T-cell (primary cell): ENCODE measurements at regions not wholly inside any gene's neighbourhood (a gene's known extent, or its start where the extent isn't known, plus 50 kb on each side); places are given as distances from the start of the nearest gene placed in this dataset.

Experiments used
- ATAC-seq, 4 experiments: fragments of 200-7000 bp in 3 of 4; fragments of 150-1000 bp in 1 of 4; cut with Tn5 transposase; replicated peaks in 1 of 4; 1 replicate in 3 of 4; 2 replicates in 1 of 4; pipeline ENCODE4 v1.10.0; 2021; ENCODE audit warnings: moderate library complexity in 3 of 4, mild to moderate bottlenecking in 2 of 4, moderate number of reproducible peaks in 1 of 4
- CTCF ChIA-PET, 2 donors: fragments of 300-600 bp; sonication (Branson Sonifier 250); formaldehyde crosslinking; loops; one replicate each; lab custom pipeline; 2022; ENCODE audit warnings: antibody characterized with exemption in 2 of 2; lab: Charles Lee
- POLR2A ChIA-PET, 2 donors: fragments of 300-600 bp; sonication (Branson Sonifier 250); formaldehyde crosslinking; loops; one replicate each; lab custom pipeline; 2022; ENCODE audit warnings: antibody characterized with exemption in 2 of 2; lab: Charles Lee
- DNase-seq, 35 experiments: peaks; one replicate each; pipeline versions ENCODE4 v3.0.0 to v3.0.0-alpha.2; 2013 to 2023
- H3K27ac ChIP-seq: one replicate; pipeline ENCODE4 v1.5.1; 2013; ENCODE audit warnings: low read length
- H3K27me3 ChIP-seq, 2 experiments: replicated peaks in 1 of 2; 1 replicate in 1 of 2; 2 replicates in 1 of 2; pipeline versions ENCODE4 v1.6.1 to v1.7.0; 2013; ENCODE audit warnings: low read length in 1 of 2, mixed read lengths in 1 of 2; ENCODE audit not compliant: control insufficient read depth in 2 of 2, insufficient read depth in 2 of 2; ENCODE audit errors: extremely low read depth in 1 of 2
- H3K36me3 ChIP-seq, 2 donors: 1 replicate in 1 of 2; 2 replicates in 1 of 2; pipeline versions ENCODE4 v1.6.1 to v1.7.0; 2013; ENCODE audit warnings: low read length in 1 of 2; ENCODE audit not compliant: control insufficient read depth in 2 of 2, insufficient read depth in 1 of 2; ENCODE audit errors: extremely low read depth in 1 of 2
- H3K4me1 ChIP-seq, 2 experiments: 1 replicate in 1 of 2; 2 replicates in 1 of 2; pipeline versions ENCODE4 v1.6.1 to v1.7.0; 2013; ENCODE audit warnings: low read length in 2 of 2, mixed read lengths in 1 of 2; ENCODE audit not compliant: insufficient read depth in 2 of 2, control insufficient read depth in 1 of 2; ENCODE audit errors: extremely low read depth in 1 of 2
- H3K4me3 ChIP-seq, 2 donors: 1 replicate in 1 of 2; 2 replicates in 1 of 2; pipeline versions ENCODE4 v1.5.1 to v1.7.0; 2013; ENCODE audit warnings: mild to moderate bottlenecking in 2 of 2, low read length in 1 of 2, moderate library complexity in 1 of 2; ENCODE audit not compliant: control insufficient read depth in 1 of 2; ENCODE audit errors: extremely low read depth in 1 of 2
- H3K9me3 ChIP-seq: 2 replicates; pipeline ENCODE4 v1.7.0; 2013
- H3K27ac Mint-ChIP-seq, 2 donors: one replicate each; pipeline ENCODE4 v1.8.0; 2020 to 2021; ENCODE audit warnings: mild to moderate bottlenecking in 2 of 2, mixed read lengths in 2 of 2
- H3K27me3 Mint-ChIP-seq, 2 donors: one replicate each; pipeline ENCODE4 v1.8.0; 2021 to 2022; ENCODE audit warnings: mixed read lengths in 2 of 2
- H3K36me3 Mint-ChIP-seq: one replicate; pipeline ENCODE4 v1.8.0; 2021; ENCODE audit warnings: mixed read lengths
- H3K4me1 Mint-ChIP-seq, 3 donors: one replicate each; pipeline ENCODE4 v1.8.0; 2020 to 2022; ENCODE audit warnings: mixed read lengths in 3 of 3, mild to moderate bottlenecking in 1 of 3
- H3K4me3 Mint-ChIP-seq, 3 donors: one replicate each; pipeline ENCODE4 v1.8.0; 2020 to 2022; ENCODE audit warnings: mild to moderate bottlenecking in 3 of 3, mixed read lengths in 3 of 3, moderate library complexity in 3 of 3
- H3K9me3 Mint-ChIP-seq, 3 donors: one replicate each; pipeline ENCODE4 v1.8.0; 2020 to 2022; ENCODE audit warnings: mixed read lengths in 3 of 3
- WGBS: methylation state at CpG from one replicate; pipeline ENCODE4 v1.1.5; 2013; ENCODE audit warnings: missing lambda C conversion rate; ENCODE audit not compliant: insufficient coverage; 5-methylcytosine and 5-hydroxymethylcytosine counted together

- H3K9me3 Mint-ChIP-seq, result peaks cover 4 to 13% (median 7%) of the 10 kb centered on the region in 3 donors
Measured at GRCh38 chr1:87197641-87198040, 131.0 kb upstream of the LMO4 start.

GRCh38 chr1:87200875-87201638 lies 127.6 kb upstream of the LMO4 start:
- POLR2A ChIA-PET, result no interaction called here
- DNase-seq, result no peak
- no peak overlapping the region for H3K4me3 ChIP-seq
- no peaks in the 10 kb centered on the region for H3K9me3 ChIP-seq
- H3K36me3 ChIP-seq, result no peaks in the 10 kb centered on the region
- H3K27me3 ChIP-seq, result peaks cover 0 to 16% of the 10 kb centered on the region in 2 experiments
- 85% methylated on average over 7 of the region's 10 CpGs for WGBS
- peaks cover 35 to 42% of the 10 kb centered on the region in 2 donors for H3K27me3 Mint-ChIP-seq
- H3K27ac ChIP-seq, result no peak overlapping the region
- H3K27ac Mint-ChIP-seq, result no peak overlapping the region
- CTCF ChIA-PET, result no interaction called here
- no peaks in the 10 kb centered on the region for H3K36me3 Mint-ChIP-seq
- H3K4me3 Mint-ChIP-seq, result no peak overlapping the region
- peaks cover 0 to 3% (median 0%) of the 10 kb centered on the region in 3 donors for H3K9me3 Mint-ChIP-seq
- H3K4me1 Mint-ChIP-seq, result peaks cover 7 to 12% (median 9%) of the 10 kb centered on the region in 3 donors
- no peaks in the 10 kb centered on the region for H3K4me1 ChIP-seq
- no peak for ATAC-seq

More at GRCh38 chr1:87197641-87198040, 131.0 kb upstream of the LMO4 start:
- Mint-ChIP-seq H3K4me3 (no peak overlapping the region), H3K27ac (no peak overlapping the region), H3K36me3 (no peaks in the 10 kb centered on the region), H3K27me3 (peaks cover 27 to 33% of the 10 kb centered on the region in 2 donors), H3K4me1 (peaks cover 3 to 5% (median 5%) of the 10 kb centered on the region in 3 donors)
- H3K4me1 ChIP-seq, result no peaks in the 10 kb centered on the region
- no peak overlapping the region for H3K27ac ChIP-seq
- ChIA-PET POLR2A (no interaction called here), CTCF (no interaction called here)
- no peaks in the 10 kb centered on the region for H3K9me3 ChIP-seq
- ATAC-seq, result no peak
- no CpG with 5 or more reads among the region's 2 CpGs for WGBS
- no peak for DNase-seq
- peaks cover 0 to 13% of the 10 kb centered on the region in 2 experiments for H3K27me3 ChIP-seq
- no peaks in the 10 kb centered on the region for H3K36me3 ChIP-seq
- no peak overlapping the region for H3K4me3 ChIP-seq

GRCh38 chr1:87201768-87202167 lies 126.9 kb upstream of the LMO4 start:
- Mint-ChIP-seq H3K27ac (peak overlapping the region in 1 of 2 donors; percentile 28), H3K4me1 (peaks cover 7 to 12% (median 9%) of the 10 kb centered on the region in 3 donors), H3K9me3 (no peaks in the 10 kb centered on the region), H3K36me3 (no peaks in the 10 kb centered on the region), H3K27me3 (peaks cover 35 to 42% of the 10 kb centered on the region in 2 donors), H3K4me3 (no peak overlapping the region)
- Histone ChIP-seq H3K4me1 (no peaks in the 10 kb centered on the region), H3K9me3 (no peaks in the 10 kb centered on the region), H3K27me3 (peaks cover 0 to 16% of the 10 kb centered on the region in 2 experiments), H3K27ac (no peak overlapping the region), H3K36me3 (no peaks in the 10 kb centered on the region), H3K4me3 (no peak overlapping the region)
- WGBS, result 94% methylated on average over 9 of the region's 9 CpGs
- ChIA-PET CTCF (no interaction called here), POLR2A (no interaction called here)
- ATAC-seq (no peak), DNase-seq (no peak)

GRCh38 chr1:87202451-87202850 lies 126.2 kb upstream of the LMO4 start:
- CTCF ChIA-PET, result no interaction called here
- H3K4me1 ChIP-seq, result no peaks in the 10 kb centered on the region
- Mint-ChIP-seq H3K27ac (no peak overlapping the region), H3K27me3 (peaks cover 30 to 47% of the 10 kb centered on the region in 2 donors), H3K4me1 (peaks cover 7 to 12% (median 9%) of the 10 kb centered on the region in 3 donors), H3K4me3 (peak overlapping the region in 1 of 3 donors; percentile 46), H3K9me3 (no peaks in the 10 kb centered on the region), H3K36me3 (no peaks in the 10 kb centered on the region)
- H3K27me3 ChIP-seq, result peaks cover 0 to 16% of the 10 kb centered on the region in 2 experiments
- DNase-seq (no peak), ATAC-seq (no peak)
- no peaks in the 10 kb centered on the region for H3K36me3 ChIP-seq
- POLR2A ChIA-PET, result no interaction called here
- WGBS, result no CpG with 5 or more reads among the region's 12 CpGs
- no peak overlapping the region for H3K27ac ChIP-seq
- H3K9me3 ChIP-seq, result no peaks in the 10 kb centered on the region
- H3K4me3 ChIP-seq, result no peak overlapping the region

GRCh38 chr1:87202922-87203655 lies 125.6 kb upstream of the LMO4 start:
- Mint-ChIP-seq H3K27ac (no peak overlapping the region), H3K9me3 (no peaks in the 10 kb centered on the region), H3K36me3 (no peaks in the 10 kb centered on the region), H3K27me3 (peaks cover 30 to 47% of the 10 kb centered on the region in 2 donors), H3K4me1 (peaks cover 7 to 12% (median 9%) of the 10 kb centered on the region in 3 donors), H3K4me3 (peak overlapping the region in 1 of 3 donors; percentile 46)
- Histone ChIP-seq H3K4me1 (no peaks in the 10 kb centered on the region), H3K9me3 (no peaks in the 10 kb centered on the region), H3K4me3 (no peak overlapping the region), H3K27ac (no peak overlapping the region), H3K27me3 (peaks cover 0 to 16% of the 10 kb centered on the region in 2 experiments), H3K36me3 (no peaks in the 10 kb centered on the region)
- CTCF ChIA-PET, result interaction anchor here in 1 of 2 donors (0.6 kb wide), 1 partner anchor 773 kb away, joined by 12 read pairs; no protein-coding TSS in a partner anchor
- DNase-seq (no peak), ATAC-seq (no peak)
- 21% methylated on average over 14 of the region's 16 CpGs for WGBS
- POLR2A ChIA-PET, result no interaction called here

- Mint-ChIP-seq H3K36me3 (no peaks in the 10 kb centered on the region), H3K27ac (no peak overlapping the region), H3K9me3 (no peaks in the 10 kb centered on the region), H3K27me3 (peaks cover 34 to 47% of the 10 kb centered on the region in 2 donors), H3K4me3 (no peak overlapping the region), H3K4me1 (peaks cover 7 to 12% (median 9%) of the 10 kb centered on the region in 3 donors)
- H3K9me3 ChIP-seq, result no peaks in the 10 kb centered on the region
- peaks cover 0 to 16% of the 10 kb centered on the region in 2 experiments for H3K27me3 ChIP-seq
- POLR2A ChIA-PET, result no interaction called here
- ATAC-seq (no peak), DNase-seq (no peak)
- H3K27ac ChIP-seq, result no peak overlapping the region
- WGBS, result 56% methylated on average over 2 of the region's 5 CpGs
- no peaks in the 10 kb centered on the region for H3K4me1 ChIP-seq
- no peaks in the 10 kb centered on the region for H3K36me3 ChIP-seq
- no peak overlapping the region for H3K4me3 ChIP-seq
- CTCF ChIA-PET, result interaction anchor here in 1 of 2 donors (0.6 kb wide), 1 partner anchor 773 kb away, joined by 12 read pairs; no protein-coding TSS in a partner anchor
Measured at GRCh38 chr1:87203904-87204303, 124.8 kb upstream of the LMO4 start.
